Endodermal cell (in vitro differentiated cells): ENCODE measurements at regions not wholly inside any gene's neighbourhood (a gene's known extent, or its start where the extent isn't known, plus 50 kb on each side); places are given as distances from the start of the nearest gene placed in this dataset.

Experiments used
- DNase-seq: peaks from one replicate; pipeline ENCODE4 v3.0.0-alpha.2; 2017
- H3K27ac ChIP-seq: 2 replicates; pipeline ENCODE4 v1.5.1; 2013; ENCODE audit warnings: mild to moderate bottlenecking, low read depth, low read length, moderate library complexity
- H3K27me3 ChIP-seq: 2 replicates; pipeline ENCODE4 v1.6.1; 2013; ENCODE audit warnings: mild to moderate bottlenecking, low read length, moderate library complexity; ENCODE audit not compliant: insufficient read depth, control insufficient read depth, poor library complexity, severe bottlenecking
- H3K36me3 ChIP-seq: 2 replicates; pipeline ENCODE4 v1.7.0; 2013; ENCODE audit warnings: mild to moderate bottlenecking, low read length, moderate library complexity; ENCODE audit not compliant: control insufficient read depth, insufficient read depth
- H3K4me1 ChIP-seq: one replicate; pipeline ENCODE4 v1.7.0; 2013; ENCODE audit warnings: low read length; ENCODE audit not compliant: control insufficient read depth, insufficient read depth
- H3K4me3 ChIP-seq: 2 replicates; pipeline ENCODE4 v1.5.1; 2013; ENCODE audit warnings: mild to moderate bottlenecking, low read length, moderate library complexity
- H3K9ac ChIP-seq: 2 replicates; pipeline ENCODE4 v1.6.1; 2013; ENCODE audit warnings: mild to moderate bottlenecking, low read length, moderate library complexity; ENCODE audit not compliant: poor library complexity, severe bottlenecking; ENCODE audit errors: extremely low read depth
- H3K9me3 ChIP-seq: 2 replicates; pipeline ENCODE4 v1.6.1; 2013; ENCODE audit warnings: mild to moderate bottlenecking, low read length, moderate library complexity; ENCODE audit not compliant: control insufficient read depth
- H3K27ac Mint-ChIP-seq: 2 replicates; pipeline ENCODE4 v1.8.0; 2020; ENCODE audit warnings: mixed read lengths
- H3K27me3 Mint-ChIP-seq: 2 replicates; pipeline ENCODE4 v1.8.0; 2021; ENCODE audit warnings: mild to moderate bottlenecking, mixed read lengths; ENCODE audit not compliant: insufficient read depth
- H3K36me3 Mint-ChIP-seq: 2 replicates; pipeline ENCODE4 v1.8.0; 2020; ENCODE audit warnings: low read depth, mixed read lengths
- H3K4me1 Mint-ChIP-seq: 2 replicates; pipeline ENCODE4 v1.8.0; 2020; ENCODE audit warnings: mixed read lengths
- H3K4me3 Mint-ChIP-seq: 2 replicates; pipeline ENCODE4 v1.8.0; 2020; ENCODE audit warnings: mild to moderate bottlenecking, moderate library complexity, mixed read lengths
- H3K9me3 Mint-ChIP-seq: 2 replicates; pipeline ENCODE4 v1.8.0; 2020; ENCODE audit warnings: mild to moderate bottlenecking, mixed read lengths
- CTCF ChIP-seq: fragments of 200-600 bp; sonication (generic); conservative IDR thresholded peaks from 2 replicates; pipeline ENCODE4 v1.5.0; 2021; ENCODE audit warnings: antibody characterized with exemption, mild to moderate bottlenecking
- WGBS, 2 experiments: methylation state at CpG; one replicate each; pipeline versions ENCODE4 v1.1.5 to v1.1.7; 2013; ENCODE audit warnings: missing lambda C conversion rate in 2 of 2, mixed read lengths in 1 of 2; ENCODE audit not compliant: insufficient coverage in 1 of 2, insufficient read length in 1 of 2; 5-methylcytosine and 5-hydroxymethylcytosine counted together

- Histone ChIP-seq H3K27ac (no peak overlapping the region), H3K9me3 (no peaks in the 10 kb centered on the region), H3K9ac (no peak overlapping the region), H3K4me1 (no peaks in the 10 kb centered on the region), H3K4me3 (no peak overlapping the region), H3K36me3 (no peaks in the 10 kb centered on the region), H3K27me3 (no peaks in the 10 kb centered on the region)
- WGBS, 2 experiments = 10 to 28% methylated on average over 2 to 6 of the region's 6 CpGs
- Mint-ChIP-seq H3K27me3 (no peaks in the 10 kb centered on the region), H3K4me3 (no peak overlapping the region), H3K27ac (no peak overlapping the region), H3K36me3 (no peaks in the 10 kb centered on the region), H3K4me1 (peaks cover 4% of the 10 kb centered on the region), H3K9me3 (no peaks in the 10 kb centered on the region)
- DNase-seq = peak; percentile 81
- peak; percentile 85 for TF ChIP-seq CTCF
Measured at GRCh38 chr13:78137404-78138142, 218.9 kb upstream of the EDNRB start.

- no peaks in the 10 kb centered on the region for H3K4me1 ChIP-seq
- DNase-seq = no peak
- H3K4me3 Mint-ChIP-seq = no peak overlapping the region
- H3K4me3 ChIP-seq = no peak overlapping the region
- peaks cover 4% of the 10 kb centered on the region for H3K4me1 Mint-ChIP-seq
- H3K9ac ChIP-seq = no peak overlapping the region
- no peaks in the 10 kb centered on the region for H3K36me3 Mint-ChIP-seq
- H3K27me3 Mint-ChIP-seq = no peaks in the 10 kb centered on the region
- H3K9me3 Mint-ChIP-seq = no peaks in the 10 kb centered on the region
- TF ChIP-seq CTCF = no peak
- H3K9me3 ChIP-seq = no peaks in the 10 kb centered on the region
- 91 to 100% methylated on average over 1 to 3 of the region's 3 CpGs for WGBS, 2 experiments
- H3K36me3 ChIP-seq = no peaks in the 10 kb centered on the region
- no peak overlapping the region for H3K27ac ChIP-seq
- H3K27ac Mint-ChIP-seq = no peak overlapping the region
- H3K27me3 ChIP-seq = no peaks in the 10 kb centered on the region
Measured at GRCh38 chr13:78136966-78137365, 218.3 kb upstream of the EDNRB start.

GRCh38 chr13:78133511-78133910 lies 214.9 kb upstream of the EDNRB start:
- Histone ChIP-seq H3K27ac (no peak overlapping the region), H3K36me3 (no peaks in the 10 kb centered on the region), H3K4me1 (no peaks in the 10 kb centered on the region), H3K9ac (no peak overlapping the region), H3K9me3 (no peaks in the 10 kb centered on the region), H3K27me3 (no peaks in the 10 kb centered on the region), H3K4me3 (no peak overlapping the region)
- no peaks in the 10 kb centered on the region for H3K27me3 Mint-ChIP-seq
- H3K4me1 Mint-ChIP-seq = no peaks in the 10 kb centered on the region
- no peak overlapping the region for H3K27ac Mint-ChIP-seq
- TF ChIP-seq CTCF = no peak
- no peak overlapping the region for H3K4me3 Mint-ChIP-seq
- WGBS, 2 experiments = 100% methylated on average over 2 of the region's 3 CpGs; no CpG with 5 or more reads in 1 of the 2 experiments
- no peak for DNase-seq
- H3K9me3 Mint-ChIP-seq = no peaks in the 10 kb centered on the region
- H3K36me3 Mint-ChIP-seq = no peaks in the 10 kb centered on the region
